ENCODE measurements at regions not wholly inside any gene's neighbourhood (a gene's known extent, or its start where the extent isn't known, plus 50 kb on each side); places are given as distances from the start of the nearest gene placed in this dataset.

DNA sequence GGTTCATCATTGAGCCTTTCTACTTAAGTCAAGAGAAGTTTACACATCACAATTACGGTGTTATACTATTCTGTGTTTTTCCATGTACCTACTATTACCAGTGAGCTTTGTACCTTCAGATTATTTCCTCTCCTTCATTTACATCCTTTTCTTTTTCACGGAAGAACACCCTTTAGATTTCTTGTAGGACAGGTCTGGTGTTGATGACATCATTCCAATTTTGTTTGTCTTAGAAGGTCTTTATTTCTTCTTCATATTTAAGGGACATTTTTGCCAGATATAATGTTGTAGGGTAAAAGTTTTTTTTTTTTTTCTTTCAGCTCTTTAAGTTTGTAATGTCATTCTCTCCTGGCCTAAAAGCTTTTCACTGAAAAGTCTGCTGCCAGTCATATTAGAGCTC is 637.1 kb upstream of the RIOK2 start:
- no peak overlapping the region for H3K27ac ChIP-seq (ENCODE audit: low read length)
- no peaks in the 10 kb centered on the region for H3K27me3 ChIP-seq (ENCODE audit: control insufficient read depth, insufficient read depth, low read length)
- no peaks in the 10 kb centered on the region for H3K9me3 ChIP-seq (ENCODE audit: control insufficient read depth, insufficient read depth, low read length)
- no peaks in the 10 kb centered on the region for H3K36me3 ChIP-seq (ENCODE audit: control insufficient read depth, insufficient read depth, low read length)
- DNase-seq (ENCODE audit: low read depth, low spot score): no peak
- no peaks in the 10 kb centered on the region for H3K4me1 ChIP-seq (ENCODE audit: control insufficient read depth, insufficient read depth, low read length)
- WGBS (ENCODE audit: insufficient coverage, insufficient read length): no CpG with 5 or more reads among the region's 2 CpGs
- no peak overlapping the region for H3K4me3 ChIP-seq (ENCODE audit: low read length)

DNA sequence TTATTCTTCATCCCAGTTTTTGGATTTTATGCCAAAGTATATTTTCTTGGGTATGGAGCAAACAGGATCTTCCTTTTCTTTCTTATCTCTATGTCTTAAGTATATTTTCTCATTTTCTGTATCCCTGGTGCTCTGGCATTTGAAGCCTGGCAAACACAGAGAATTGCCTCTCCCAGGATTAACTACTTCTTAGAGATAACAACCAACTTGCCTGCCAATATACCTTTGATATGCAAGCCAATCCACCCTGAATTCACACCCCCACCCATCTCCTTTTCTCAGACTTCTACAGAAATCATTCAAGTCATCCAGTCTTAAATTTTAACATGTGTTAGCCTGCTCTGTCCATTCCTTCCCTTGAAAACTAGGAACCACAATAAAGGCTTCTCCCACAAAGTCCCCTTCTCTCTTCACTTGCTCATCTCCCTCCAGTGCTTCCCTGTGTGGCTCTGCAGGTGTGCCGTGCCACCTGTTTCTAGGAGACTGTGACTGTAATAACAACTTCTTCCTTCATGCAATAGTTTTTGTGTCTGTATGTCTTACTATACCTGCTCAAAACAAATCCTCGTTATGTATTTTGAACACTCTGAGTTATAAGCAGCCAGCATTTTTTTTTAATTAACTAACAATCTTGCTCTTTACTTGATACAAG is 649.7 kb upstream of the RIOK2 start:
- Histone ChIP-seq H3K4me1 (ENCODE audit: control insufficient read depth, insufficient read depth, low read length) (no peaks in the 10 kb centered on the region), H3K27me3 (ENCODE audit: control insufficient read depth, insufficient read depth, low read length) (no peaks in the 10 kb centered on the region), H3K9me3 (ENCODE audit: control insufficient read depth, insufficient read depth, low read length) (no peaks in the 10 kb centered on the region), H3K36me3 (ENCODE audit: control insufficient read depth, insufficient read depth, low read length) (no peaks in the 10 kb centered on the region), H3K27ac (ENCODE audit: low read length) (no peak overlapping the region), H3K4me3 (ENCODE audit: low read length) (no peak overlapping the region)
- DNase-seq (ENCODE audit: low read depth, low spot score): no peak
- WGBS (ENCODE audit: insufficient coverage, insufficient read length): no CpG with 5 or more reads among the region's 2 CpGs

DNA sequence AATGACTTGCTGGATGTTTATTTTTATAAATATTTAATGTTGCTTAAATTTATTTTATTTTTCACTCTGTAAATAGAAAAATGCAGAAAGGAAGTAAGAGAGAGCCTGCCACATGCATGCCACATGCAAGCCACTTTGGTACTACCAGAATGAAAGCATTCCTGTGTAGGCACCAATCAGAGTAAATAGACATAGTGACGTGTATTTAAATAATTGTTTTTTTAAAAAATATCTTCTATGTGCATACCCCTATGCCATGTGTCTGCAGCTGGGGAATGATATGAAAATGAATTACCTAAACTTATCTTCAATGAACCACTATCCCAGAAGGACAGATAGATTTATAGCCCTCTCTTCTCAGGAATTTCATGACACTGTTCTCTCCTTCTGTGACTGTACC is 651.5 kb upstream of the RIOK2 start:
- H3K9me3 ChIP-seq (ENCODE audit: control insufficient read depth, insufficient read depth, low read length): no peaks in the 10 kb centered on the region
- H3K36me3 ChIP-seq (ENCODE audit: control insufficient read depth, insufficient read depth, low read length): no peaks in the 10 kb centered on the region
- H3K27ac ChIP-seq (ENCODE audit: low read length): no peak overlapping the region
- H3K4me1 ChIP-seq (ENCODE audit: control insufficient read depth, insufficient read depth, low read length): no peaks in the 10 kb centered on the region
- no CpG with 5 or more reads among the region's 1 CpG for WGBS (ENCODE audit: insufficient coverage, insufficient read length)
- H3K4me3 ChIP-seq (ENCODE audit: low read length): no peak overlapping the region
- DNase-seq (ENCODE audit: low read depth, low spot score): no peak
- no peaks in the 10 kb centered on the region for H3K27me3 ChIP-seq (ENCODE audit: control insufficient read depth, insufficient read depth, low read length)

DNA sequence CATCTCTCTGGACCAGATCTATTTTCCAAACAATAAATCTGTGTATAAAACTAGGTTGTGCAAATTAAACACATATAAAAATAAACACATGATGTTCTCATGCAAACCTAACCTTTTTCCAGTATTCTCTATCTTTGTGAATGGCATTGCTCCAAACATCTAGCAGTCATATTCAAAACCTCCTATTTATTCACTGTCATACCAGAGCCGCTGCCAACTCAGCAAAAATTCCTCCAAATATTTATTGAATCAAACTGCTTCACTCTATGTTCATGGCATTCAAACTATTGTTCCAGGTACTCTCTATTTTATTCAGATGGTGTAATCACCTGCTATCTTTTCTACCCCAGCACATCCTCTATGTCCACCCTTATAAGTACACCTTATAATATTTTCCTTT is 652.1 kb upstream of the RIOK2 start:
- no peaks in the 10 kb centered on the region for H3K4me1 ChIP-seq (ENCODE audit: control insufficient read depth, insufficient read depth, low read length)
- DNase-seq (ENCODE audit: low read depth, low spot score): no peak
- no peaks in the 10 kb centered on the region for H3K27me3 ChIP-seq (ENCODE audit: control insufficient read depth, insufficient read depth, low read length)
- no peaks in the 10 kb centered on the region for H3K36me3 ChIP-seq (ENCODE audit: control insufficient read depth, insufficient read depth, low read length)
- H3K4me3 ChIP-seq (ENCODE audit: low read length): no peak overlapping the region
- H3K9me3 ChIP-seq (ENCODE audit: control insufficient read depth, insufficient read depth, low read length): no peaks in the 10 kb centered on the region
- H3K27ac ChIP-seq (ENCODE audit: low read length): no peak overlapping the region
- WGBS (ENCODE audit: insufficient coverage, insufficient read length): no CpG with 5 or more reads among the region's 1 CpG

DNA sequence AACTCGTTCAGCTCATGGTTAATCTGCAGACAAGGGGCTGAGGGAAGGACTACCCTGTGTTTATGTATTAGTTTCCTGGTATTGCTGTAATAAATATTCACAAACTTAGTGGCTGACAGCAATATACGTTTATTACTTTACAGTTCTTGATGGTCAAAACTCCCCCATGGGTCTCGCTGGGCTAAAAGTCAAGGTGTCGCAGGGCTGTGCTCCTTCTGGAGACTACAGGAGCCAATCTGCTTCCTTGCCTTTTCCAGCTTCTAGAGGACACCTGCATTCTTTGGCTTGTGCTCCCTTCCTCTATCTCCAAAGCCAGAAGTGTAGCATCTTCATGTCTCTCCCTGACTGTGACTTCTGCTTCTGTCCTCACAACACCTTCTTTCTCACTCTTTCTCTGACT is 653.8 kb upstream of the RIOK2 start:
- Histone ChIP-seq H3K36me3 (ENCODE audit: control insufficient read depth, insufficient read depth, low read length) (no peaks in the 10 kb centered on the region), H3K4me1 (ENCODE audit: control insufficient read depth, insufficient read depth, low read length) (no peaks in the 10 kb centered on the region), H3K4me3 (ENCODE audit: low read length) (no peak overlapping the region), H3K9me3 (ENCODE audit: control insufficient read depth, insufficient read depth, low read length) (no peaks in the 10 kb centered on the region), H3K27ac (ENCODE audit: low read length) (no peak overlapping the region), H3K27me3 (ENCODE audit: control insufficient read depth, insufficient read depth, low read length) (no peaks in the 10 kb centered on the region)
- WGBS (ENCODE audit: insufficient coverage, insufficient read length): no CpG with 5 or more reads among the region's 4 CpGs
- DNase-seq (ENCODE audit: low read depth, low spot score): no peak

DNA sequence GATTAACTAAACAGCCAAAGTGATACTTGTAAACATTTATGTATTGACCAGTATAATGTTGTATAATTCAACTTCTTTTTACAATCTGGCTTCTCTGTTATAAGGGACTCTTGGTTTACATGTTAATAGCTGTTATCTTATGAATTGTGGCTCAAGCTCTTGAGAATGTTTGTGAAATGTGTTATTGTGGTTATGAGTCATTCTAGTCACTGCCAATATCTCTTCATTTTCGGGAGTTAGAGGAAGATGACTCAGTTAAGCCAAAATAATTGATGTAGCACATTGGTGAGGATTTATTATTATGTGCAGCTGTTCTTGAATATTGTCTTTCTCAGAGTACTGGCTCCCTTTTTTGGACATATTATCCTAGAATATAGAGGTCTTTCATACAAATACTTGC is 655.2 kb upstream of the RIOK2 start:
- no peak overlapping the region for H3K4me3 ChIP-seq (ENCODE audit: low read length)
- no peaks in the 10 kb centered on the region for H3K9me3 ChIP-seq (ENCODE audit: control insufficient read depth, insufficient read depth, low read length)
- H3K27ac ChIP-seq (ENCODE audit: low read length): no peak overlapping the region
- no peaks in the 10 kb centered on the region for H3K36me3 ChIP-seq (ENCODE audit: control insufficient read depth, insufficient read depth, low read length)
- no CpG with 5 or more reads among the region's 1 CpG for WGBS (ENCODE audit: insufficient coverage, insufficient read length)
- H3K27me3 ChIP-seq (ENCODE audit: control insufficient read depth, insufficient read depth, low read length): no peaks in the 10 kb centered on the region
- DNase-seq (ENCODE audit: low read depth, low spot score): no peak
- H3K4me1 ChIP-seq (ENCODE audit: control insufficient read depth, insufficient read depth, low read length): no peaks in the 10 kb centered on the region

DNA sequence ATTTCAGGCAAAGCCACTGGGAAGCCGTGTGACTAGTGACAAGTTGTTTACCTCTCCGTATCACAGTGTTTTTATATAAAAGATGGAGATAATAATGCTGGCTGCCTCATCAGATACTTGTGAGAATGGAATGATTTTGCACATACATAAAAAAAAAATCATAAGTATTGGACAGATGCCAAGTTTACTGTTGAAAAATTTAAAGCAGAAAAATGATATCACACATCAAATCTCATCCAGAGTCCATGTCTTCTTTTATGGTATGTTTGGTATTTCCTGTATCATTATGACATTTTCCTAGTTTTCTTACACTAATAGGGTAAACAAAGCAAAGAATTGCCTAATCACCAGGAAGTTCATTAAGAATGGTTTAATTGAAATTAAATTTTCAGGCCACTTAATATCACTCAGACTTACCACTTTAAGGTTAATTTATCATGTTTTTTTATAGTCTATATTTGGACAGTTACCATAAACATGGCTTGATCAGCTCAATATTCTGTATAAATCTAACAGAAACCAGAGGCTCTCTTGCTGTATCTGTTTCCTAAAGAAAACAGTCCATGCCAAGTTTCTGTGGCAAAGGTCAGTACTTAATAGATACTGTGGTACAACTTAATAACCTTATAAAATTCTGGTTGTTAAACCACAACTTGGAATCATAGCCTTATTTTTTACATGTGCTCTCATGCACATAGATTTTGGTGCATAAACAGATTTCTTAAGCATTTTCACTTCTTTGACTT is 656.5 kb upstream of the RIOK2 start:
- no peaks in the 10 kb centered on the region for H3K27me3 ChIP-seq (ENCODE audit: control insufficient read depth, insufficient read depth, low read length)
- no peak overlapping the region for H3K27ac ChIP-seq (ENCODE audit: low read length)
- H3K36me3 ChIP-seq (ENCODE audit: control insufficient read depth, insufficient read depth, low read length): no peaks in the 10 kb centered on the region
- H3K4me1 ChIP-seq (ENCODE audit: control insufficient read depth, insufficient read depth, low read length): no peaks in the 10 kb centered on the region
- no peaks in the 10 kb centered on the region for H3K9me3 ChIP-seq (ENCODE audit: control insufficient read depth, insufficient read depth, low read length)
- DNase-seq (ENCODE audit: low read depth, low spot score): no peak
- no CpG with 5 or more reads among the region's 2 CpGs for WGBS (ENCODE audit: insufficient coverage, insufficient read length)
- H3K4me3 ChIP-seq (ENCODE audit: low read length): no peak overlapping the region

DNA sequence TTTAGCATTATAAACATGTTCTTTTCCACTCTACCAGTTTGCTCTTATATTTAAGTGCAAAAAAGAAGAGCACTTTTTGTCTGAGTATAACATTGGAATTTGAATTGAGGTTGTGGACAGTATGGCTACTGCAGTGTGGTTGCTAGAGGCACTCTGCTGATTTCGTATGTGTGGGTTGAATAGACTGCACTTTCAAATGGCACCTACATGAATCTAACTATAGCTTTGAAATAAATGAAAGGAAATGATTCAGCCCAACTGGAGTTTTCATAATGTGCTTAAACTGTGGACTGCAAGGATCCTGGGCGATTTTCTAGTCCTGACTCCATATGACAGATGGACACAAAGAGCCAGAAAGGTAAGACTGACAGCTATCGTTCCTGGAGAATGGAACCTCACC is 657.6 kb upstream of the RIOK2 start:
- no peak overlapping the region for H3K4me3 ChIP-seq (ENCODE audit: low read length)
- no peaks in the 10 kb centered on the region for H3K4me1 ChIP-seq (ENCODE audit: control insufficient read depth, insufficient read depth, low read length)
- DNase-seq (ENCODE audit: low read depth, low spot score): no peak
- no peak overlapping the region for H3K27ac ChIP-seq (ENCODE audit: low read length)
- H3K9me3 ChIP-seq (ENCODE audit: control insufficient read depth, insufficient read depth, low read length): no peaks in the 10 kb centered on the region
- WGBS (ENCODE audit: insufficient coverage, insufficient read length): no CpG with 5 or more reads among the region's 3 CpGs
- H3K27me3 ChIP-seq (ENCODE audit: control insufficient read depth, insufficient read depth, low read length): no peaks in the 10 kb centered on the region
- no peaks in the 10 kb centered on the region for H3K36me3 ChIP-seq (ENCODE audit: control insufficient read depth, insufficient read depth, low read length)

DNA sequence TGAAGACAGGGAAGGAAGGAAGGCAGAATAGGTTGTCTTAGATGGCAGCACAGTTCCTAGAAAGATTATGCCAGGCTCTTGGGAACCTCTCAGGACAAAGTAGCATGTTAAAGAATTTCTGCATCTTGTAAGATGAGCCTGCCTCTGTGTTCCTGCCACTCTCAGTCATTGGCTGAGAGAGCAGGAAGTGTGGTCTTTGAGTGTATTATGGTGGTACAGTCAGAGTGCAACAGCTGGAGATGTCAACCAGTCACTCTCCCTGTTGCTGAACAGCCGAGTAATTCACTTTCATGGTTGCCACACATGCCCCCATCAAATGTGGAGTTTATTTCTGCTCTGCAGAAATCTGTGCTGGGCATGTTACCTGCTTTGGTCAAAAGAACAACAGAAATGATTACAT is 659.6 kb upstream of the RIOK2 start:
- no peak for DNase-seq (ENCODE audit: low read depth, low spot score)
- no peaks in the 10 kb centered on the region for H3K4me1 ChIP-seq (ENCODE audit: control insufficient read depth, insufficient read depth, low read length)
- WGBS (ENCODE audit: insufficient coverage, insufficient read length): no CpG with 5 or more reads among the region's 1 CpG
- no peaks in the 10 kb centered on the region for H3K36me3 ChIP-seq (ENCODE audit: control insufficient read depth, insufficient read depth, low read length)
- H3K27ac ChIP-seq (ENCODE audit: low read length): no peak overlapping the region
- no peaks in the 10 kb centered on the region for H3K27me3 ChIP-seq (ENCODE audit: control insufficient read depth, insufficient read depth, low read length)
- H3K9me3 ChIP-seq (ENCODE audit: control insufficient read depth, insufficient read depth, low read length): no peaks in the 10 kb centered on the region
- no peak overlapping the region for H3K4me3 ChIP-seq (ENCODE audit: low read length)

DNA sequence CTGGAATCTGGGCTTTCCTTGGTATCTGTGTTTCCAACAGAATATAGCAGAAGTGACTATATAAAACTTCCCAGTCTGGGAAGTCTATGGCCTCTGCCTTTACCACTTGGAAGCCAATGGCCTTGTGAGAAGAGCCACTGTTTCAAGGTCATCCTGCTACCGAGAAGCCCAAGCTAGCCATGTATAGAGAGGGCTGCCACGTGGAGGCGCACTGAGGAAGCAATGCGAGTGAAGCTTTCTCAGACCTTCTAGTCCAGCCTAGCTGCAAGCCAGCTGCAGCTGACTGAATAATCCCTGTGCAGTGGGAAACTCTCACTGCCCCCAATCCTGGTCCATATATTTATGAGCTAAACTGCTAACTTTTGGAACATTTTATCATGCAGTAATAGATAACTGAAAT is 661.8 kb upstream of the RIOK2 start:
- Histone ChIP-seq H3K9me3 (ENCODE audit: control insufficient read depth, insufficient read depth, low read length) (no peaks in the 10 kb centered on the region), H3K36me3 (ENCODE audit: control insufficient read depth, insufficient read depth, low read length) (no peaks in the 10 kb centered on the region), H3K4me1 (ENCODE audit: control insufficient read depth, insufficient read depth, low read length) (no peaks in the 10 kb centered on the region), H3K27ac (ENCODE audit: low read length) (no peak overlapping the region), H3K27me3 (ENCODE audit: control insufficient read depth, insufficient read depth, low read length) (no peaks in the 10 kb centered on the region), H3K4me3 (ENCODE audit: low read length) (no peak overlapping the region)
- WGBS (ENCODE audit: insufficient coverage, insufficient read length): no CpG with 5 or more reads among the region's 4 CpGs
- no peak for DNase-seq (ENCODE audit: low read depth, low spot score)

DNA sequence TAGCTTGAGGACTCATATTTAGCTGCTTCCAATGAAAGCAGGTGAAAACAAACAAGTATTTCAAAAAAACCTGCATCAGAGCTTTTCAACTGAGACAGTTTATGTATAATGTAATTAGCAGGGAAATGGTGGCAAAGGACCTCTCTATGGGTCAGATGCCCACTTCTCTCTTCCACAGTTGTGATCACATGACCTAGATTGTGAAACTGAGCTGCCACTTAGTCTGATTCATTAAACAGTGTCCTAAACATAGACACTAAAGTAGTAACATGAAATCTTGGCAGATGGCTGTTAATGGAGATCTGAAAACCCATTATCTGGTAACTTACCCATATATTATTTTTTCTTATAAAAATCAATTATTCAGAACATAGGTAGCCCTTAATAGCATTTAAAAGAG is 663.6 kb upstream of the RIOK2 start:
- no peaks in the 10 kb centered on the region for H3K9me3 ChIP-seq (ENCODE audit: control insufficient read depth, insufficient read depth, low read length)
- H3K27me3 ChIP-seq (ENCODE audit: control insufficient read depth, insufficient read depth, low read length): no peaks in the 10 kb centered on the region
- H3K36me3 ChIP-seq (ENCODE audit: control insufficient read depth, insufficient read depth, low read length): no peaks in the 10 kb centered on the region
- no peaks in the 10 kb centered on the region for H3K4me1 ChIP-seq (ENCODE audit: control insufficient read depth, insufficient read depth, low read length)
- DNase-seq (ENCODE audit: low read depth, low spot score): no peak
- H3K4me3 ChIP-seq (ENCODE audit: low read length): no peak overlapping the region
- H3K27ac ChIP-seq (ENCODE audit: low read length): no peak overlapping the region
